H1 (cell line): ENCODE measurements at regions not wholly inside any gene's neighbourhood (a gene's known extent, or its start where the extent isn't known, plus 50 kb on each side); places are given as distances from the start of the nearest gene placed in this dataset.

Source experiments
- CTCF ChIA-PET: fragments of 300-600 bp; sonication (Branson Sonifier 250); formaldehyde crosslinking; loops from one replicate; lab custom pipeline; 2021; ENCODE audit not compliant: partially characterized antibody; lab: Charles Lee
- POLR2A ChIA-PET: fragments of 300-600 bp; sonication (Branson Sonifier 250); formaldehyde crosslinking; loops from one replicate; lab custom pipeline; 2021; ENCODE audit warnings: inconsistent platforms; ENCODE audit not compliant: partially characterized antibody; lab: Charles Lee
- DNase-seq, 2 experiments: peaks; one replicate each; pipeline versions ENCODE4 v3.0.0 to v3.0.0-alpha.2; 2010 to 2022; ENCODE audit warnings: low spot score in 2 of 2, low read depth in 1 of 2, mixed read lengths in 1 of 2
- FAIRE-seq: peaks from 2 replicates; lab custom pipeline; 2011; peaks lifted over from hg19 to GRCh38; lab: Jason Lieb, UNC
- H2AFZ ChIP-seq: 2 replicates; pipeline ENCODE4 v1.8.1; 2012; ENCODE audit warnings: low read length, inconsistent platforms
- H2AK5ac ChIP-seq: 2 replicates; pipeline ENCODE4 v1.6.1; 2013; ENCODE audit warnings: low read depth, low read length
- H2BK120ac ChIP-seq: replicated peaks from 2 replicates; pipeline ENCODE3; 2013; ENCODE audit warnings: low read depth, low read length, inconsistent platforms
- H2BK12ac ChIP-seq: 2 replicates; pipeline ENCODE4 v1.6.1; 2013; ENCODE audit warnings: low read depth, low read length
- H2BK15ac ChIP-seq: 2 replicates; pipeline ENCODE4 v1.6.1; 2013; ENCODE audit warnings: low read length
- H2BK20ac ChIP-seq: 2 replicates; pipeline ENCODE4 v1.6.1; 2013; ENCODE audit warnings: low read length
- H2BK5ac ChIP-seq: 2 replicates; pipeline ENCODE4 v1.6.1; 2013; ENCODE audit warnings: low read depth, low read length
- H3K14ac ChIP-seq: 2 replicates; pipeline ENCODE4 v1.6.1; 2013; ENCODE audit warnings: inconsistent platforms; ENCODE audit not compliant: insufficient read length
- H3K18ac ChIP-seq: 2 replicates; pipeline ENCODE4 v1.6.1; 2013; ENCODE audit warnings: low read length; ENCODE audit errors: extremely low read depth
- H3K23ac ChIP-seq: 2 replicates; pipeline ENCODE4 v1.6.1; 2013; ENCODE audit warnings: inconsistent platforms; ENCODE audit not compliant: insufficient read length
- H3K23me2 ChIP-seq: 2 replicates; pipeline ENCODE4 v1.6.1; 2013; ENCODE audit warnings: low read depth, low read length
- H3K27ac ChIP-seq: 2 replicates; pipeline ENCODE4 v1.6.1; 2011; ENCODE audit warnings: low read depth, low read length, inconsistent platforms
- H3K27me3 ChIP-seq, 4 experiments: replicated peaks in 1 of 4; 1 replicate in 1 of 4; 2 replicates in 3 of 4; pipeline versions ENCODE4 v1.6.1 to v1.8.1; 2011 to 2013; ENCODE audit warnings: low read length in 3 of 4, mild to moderate bottlenecking in 3 of 4, inconsistent platforms in 2 of 4, mixed read lengths in 2 of 4, moderate library complexity in 1 of 4; ENCODE audit not compliant: control insufficient read depth in 3 of 4, insufficient read depth in 3 of 4; ENCODE audit errors: extremely low read depth in 1 of 4
- H3K36me3 ChIP-seq, 4 experiments: 2 replicates each; pipeline versions ENCODE4 v1.6.1 to v1.8.1; 2011 to 2013; ENCODE audit warnings: mild to moderate bottlenecking in 4 of 4, low read length in 3 of 4, moderate library complexity in 2 of 4, control low read depth in 1 of 4, inconsistent platforms in 1 of 4; ENCODE audit not compliant: insufficient read depth in 4 of 4, control insufficient read depth in 2 of 4
- H3K4ac ChIP-seq: replicated peaks from 2 replicates; pipeline ENCODE3; 2013; ENCODE audit warnings: low read length, low read depth, mixed read lengths, inconsistent platforms; ENCODE audit not compliant: insufficient read length
- H3K4me1 ChIP-seq, 4 experiments: replicated peaks in 1 of 4; 1 replicate in 1 of 4; 2 replicates in 3 of 4; pipeline versions ENCODE4 v1.6.1 to v1.8.1; 2011 to 2013; ENCODE audit warnings: low read length in 3 of 4, inconsistent platforms in 2 of 4, mixed read lengths in 1 of 4; ENCODE audit not compliant: insufficient read depth in 4 of 4, control insufficient read depth in 3 of 4
- H3K4me2 ChIP-seq, 2 experiments: 2 replicates each; pipeline versions ENCODE4 v1.6.1 to v1.8.1; 2011 to 2013; ENCODE audit warnings: low read depth in 2 of 2, low read length in 2 of 2, control low read depth in 1 of 2, inconsistent platforms in 1 of 2, mild to moderate bottlenecking in 1 of 2; ENCODE audit not compliant: insufficient read depth in 1 of 2
- H3K4me3 ChIP-seq, 4 experiments: fragments of 200-600, 300-600 bp in 1 of 4; sonication (generic), shearing (Covaris generic), sonication (Bioruptor Twin) in 1 of 4; 2 replicates each; pipeline versions ENCODE4 v1.5.1 to v1.8.1; 2011 to 2016; ENCODE audit warnings: low read length in 4 of 4, low read depth in 3 of 4, control low read depth in 2 of 4, inconsistent platforms in 2 of 4, mild to moderate bottlenecking in 2 of 4, mixed read lengths in 1 of 4, moderate library complexity in 1 of 4; ENCODE audit not compliant: insufficient read depth in 2 of 4; ENCODE audit errors: extremely low read depth in 1 of 4
- H3K56ac ChIP-seq: replicated peaks from 2 replicates; pipeline ENCODE3; 2013; ENCODE audit warnings: low read depth, mild to moderate bottlenecking, mixed read lengths, low read length, inconsistent platforms; ENCODE audit not compliant: insufficient read length
- H3K79me1 ChIP-seq: 2 replicates; pipeline ENCODE4 v1.6.1; 2013; ENCODE audit warnings: low read depth, low read length, control low read depth
- H3K79me2 ChIP-seq, 2 experiments: 2 replicates each; pipeline versions ENCODE4 v1.6.1 to v1.8.1; 2012 to 2013; ENCODE audit warnings: low read length in 2 of 2, mild to moderate bottlenecking in 2 of 2, inconsistent platforms in 1 of 2; ENCODE audit not compliant: insufficient read depth in 2 of 2, control insufficient read depth in 1 of 2
- H3K9ac ChIP-seq, 4 experiments: replicated peaks in 1 of 4; 1 replicate in 1 of 4; 2 replicates in 3 of 4; pipeline versions ENCODE4 v1.6.1 to v1.8.1; 2011 to 2013; ENCODE audit warnings: low read depth in 3 of 4, low read length in 3 of 4, control low read depth in 2 of 4, mild to moderate bottlenecking in 2 of 4, moderate library complexity in 2 of 4, inconsistent platforms in 1 of 4; ENCODE audit errors: extremely low read depth in 1 of 4
- H3K9me3 ChIP-seq, 2 experiments: 2 replicates each; pipeline versions ENCODE4 v1.6.1 to v1.8.1; 2012 to 2013; ENCODE audit warnings: mild to moderate bottlenecking in 2 of 2, moderate library complexity in 2 of 2, control low read depth in 1 of 2, inconsistent platforms in 1 of 2, low read depth in 1 of 2, low read length in 1 of 2, mixed read lengths in 1 of 2; ENCODE audit not compliant: insufficient read depth in 2 of 2
- H4K20me1 ChIP-seq, 2 experiments: replicated peaks in 1 of 2; 2 replicates each; pipeline versions ENCODE3 to v1.8.1; 2011 to 2013; ENCODE audit warnings: inconsistent platforms in 2 of 2, low read length in 2 of 2, mild to moderate bottlenecking in 1 of 2; ENCODE audit not compliant: insufficient read depth in 2 of 2, control insufficient read depth in 1 of 2
- H4K5ac ChIP-seq: 2 replicates; pipeline ENCODE4 v1.6.1; 2013; ENCODE audit warnings: low read length, low read depth, mixed read lengths, inconsistent platforms; ENCODE audit not compliant: insufficient read length
- H4K8ac ChIP-seq: 2 replicates; pipeline ENCODE4 v1.8.0; 2013; ENCODE audit warnings: mild to moderate bottlenecking, moderate library complexity, low read length, inconsistent platforms; ENCODE audit not compliant: insufficient read depth; ENCODE audit errors: extremely low read depth
- H4K91ac ChIP-seq: replicated peaks from 2 replicates; pipeline ENCODE3; 2013; ENCODE audit warnings: low read length, mixed read lengths, inconsistent platforms; ENCODE audit not compliant: insufficient read length
- BACH1 ChIP-seq: IDR thresholded peaks from 2 replicates; pipeline ENCODE4 v1.6.1; 2012; ENCODE audit warnings: low read length, improper control_type of control experiment
- MAFK ChIP-seq: IDR thresholded peaks from 2 replicates; pipeline ENCODE4 v1.6.1; 2012; ENCODE audit warnings: low read depth, mild to moderate bottlenecking, improper control_type of control experiment, low read length
- SIRT6 ChIP-seq: IDR thresholded peaks from one replicate; pipeline ENCODE4 v1.7.1; 2012; ENCODE audit warnings: low read length, inconsistent platforms
- TBP ChIP-seq: IDR thresholded peaks from 2 replicates; pipeline ENCODE4 v1.6.1; 2011; ENCODE audit warnings: low read depth, low read length, improper control_type of control experiment
- WGBS, 2 experiments: shearing (Covaris generic) in 1 of 2; methylation state at CpG; one replicate each; pipeline versions ENCODE4 v1.1.6 to v1.1.7; 2013 to 2015; ENCODE audit warnings: low lambda C conversion rate in 2 of 2, mixed read lengths in 2 of 2, inconsistent platforms in 1 of 2, low coverage in 1 of 2, missing lambda C conversion rate in 1 of 2; ENCODE audit not compliant: insufficient replicate concordance in 2 of 2, insufficient coverage in 1 of 2, insufficient read length in 1 of 2; ENCODE audit errors: extremely low coverage in 1 of 2, missing lambda C conversion rate in 1 of 2; 5-methylcytosine and 5-hydroxymethylcytosine counted together

DNA sequence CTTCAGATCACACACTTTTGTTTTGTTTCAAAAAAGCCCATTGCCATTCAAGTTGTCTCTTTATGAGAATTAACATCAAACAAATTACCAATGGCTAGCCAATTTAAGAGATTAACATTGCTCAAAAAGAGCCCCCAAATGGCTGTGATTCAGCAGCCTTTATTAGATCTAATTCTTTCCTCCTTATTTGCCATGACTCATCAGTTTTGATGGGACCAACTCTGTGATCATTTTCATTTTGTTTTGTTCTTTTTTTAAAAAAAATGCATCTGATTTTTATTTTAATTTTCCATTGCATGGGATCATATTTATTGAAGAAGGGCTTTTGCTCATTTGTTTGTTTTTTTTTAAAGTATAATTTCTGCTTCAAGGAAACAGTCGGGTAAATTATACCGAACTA is 161.6 kb upstream of the FRMPD4 start:
- H3K79me1 ChIP-seq = no peaks in the 10 kb centered on the region
- no peak overlapping the region for H4K5ac ChIP-seq
- H3K4me1 ChIP-seq = no peaks in the 10 kb centered on the region
- no peak overlapping the region for H2BK15ac ChIP-seq
- H3K27me3 ChIP-seq = no peaks in the 10 kb centered on the region
- no peaks in the 10 kb centered on the region for H3K9me3 ChIP-seq
- no peaks in the 10 kb centered on the region for H3K36me3 ChIP-seq
- H2BK20ac ChIP-seq = no peak overlapping the region
- H3K4ac ChIP-seq = no peak overlapping the region
- no peak overlapping the region for H3K9ac ChIP-seq
- H4K8ac ChIP-seq = no peak overlapping the region
- CTCF ChIA-PET = no interaction called here
- no peak overlapping the region for H2AK5ac ChIP-seq
- H2AFZ ChIP-seq = no peak overlapping the region
- no peak overlapping the region for H4K91ac ChIP-seq
- no peak overlapping the region for H3K56ac ChIP-seq
- WGBS, 2 experiments = 100% methylated on average over 2 of the region's 2 CpGs; no CpG with 5 or more reads in 1 of the 2 experiments
- TF ChIP-seq MAFK (peak; percentile 50; the same call in 1 of the 2 replicates), TBP (no peak), BACH1 (peak; percentile 33; the same call in 1 of the 2 replicates), SIRT6 (no peak)
- TF ChIP-seq, all 59 proteins: peak for 2
- no peak overlapping the region for H3K14ac ChIP-seq
- no peak overlapping the region for H3K4me2 ChIP-seq
- no peak overlapping the region for H2BK5ac ChIP-seq
- H4K20me1 ChIP-seq = no peaks in the 10 kb centered on the region
- H2BK12ac ChIP-seq = no peak overlapping the region
- POLR2A ChIA-PET = no interaction called here
- H3K18ac ChIP-seq = no peak overlapping the region
- no peak overlapping the region for H3K23ac ChIP-seq
- no peak overlapping the region for H3K4me3 ChIP-seq
- H3K23me2 ChIP-seq = no peaks in the 10 kb centered on the region
- no peak overlapping the region for H3K27ac ChIP-seq
- H3K79me2 ChIP-seq = no peaks in the 10 kb centered on the region
- DNase-seq (no peak), FAIRE-seq (no peak)
- no peak overlapping the region for H2BK120ac ChIP-seq
